Trophoblast cell (in vitro differentiated cells and primary cell): ENCODE measurements at regions not wholly inside any gene's neighbourhood (a gene's known extent, or its start where the extent isn't known, plus 50 kb on each side); places are given as distances from the start of the nearest gene placed in this dataset.
A peak's percentile ranks its signal among the peaks of the same experiment; 100 is the strongest.

Source experiments
- DNase-seq, 2 donors: peaks; one replicate each; pipeline ENCODE4 v3.0.0-alpha.2; 2016
- H2AFZ ChIP-seq: 2 replicates; pipeline ENCODE4 v1.6.1; 2013; ENCODE audit warnings: low read length, moderate library complexity, mild to moderate bottlenecking; ENCODE audit not compliant: insufficient read depth, poor library complexity
- H2AK5ac ChIP-seq: 2 replicates; pipeline ENCODE4 v1.6.1; 2013; ENCODE audit warnings: mild to moderate bottlenecking, low read length
- H2BK120ac ChIP-seq: 2 replicates; pipeline ENCODE4 v1.6.1; 2013; ENCODE audit warnings: low read length, mild to moderate bottlenecking, moderate library complexity; ENCODE audit not compliant: insufficient read depth, poor library complexity
- H2BK12ac ChIP-seq: 2 replicates; pipeline ENCODE4 v1.6.1; 2013; ENCODE audit warnings: mild to moderate bottlenecking, low read length, moderate library complexity
- H2BK5ac ChIP-seq: 2 replicates; pipeline ENCODE4 v1.6.1; 2013; ENCODE audit warnings: low read length, low read depth, moderate library complexity, mild to moderate bottlenecking; ENCODE audit not compliant: poor library complexity
- H3K14ac ChIP-seq: 2 replicates; pipeline ENCODE4 v1.6.1; 2013; ENCODE audit warnings: mild to moderate bottlenecking, low read length
- H3K18ac ChIP-seq: 2 replicates; pipeline ENCODE4 v1.6.1; 2013; ENCODE audit warnings: mild to moderate bottlenecking, low read length
- H3K23ac ChIP-seq: 2 replicates; pipeline ENCODE4 v1.6.1; 2013; ENCODE audit warnings: low read length
- H3K27ac ChIP-seq: 2 replicates; pipeline ENCODE4 v1.5.1; 2013; ENCODE audit warnings: low read depth, mild to moderate bottlenecking, inconsistent platforms, low read length, moderate library complexity
- H3K27me3 ChIP-seq: 2 replicates; pipeline ENCODE4 v1.6.1; 2013; ENCODE audit warnings: inconsistent platforms, mild to moderate bottlenecking, low read length, moderate library complexity; ENCODE audit not compliant: insufficient read depth
- H3K36me3 ChIP-seq, 2 experiments: 1 replicate in 1 of 2; 2 replicates in 1 of 2; pipeline ENCODE4 v1.6.1; 2013; ENCODE audit warnings: low read length in 2 of 2, mild to moderate bottlenecking in 2 of 2, moderate library complexity in 1 of 2; ENCODE audit not compliant: insufficient read depth in 2 of 2, control insufficient read depth in 1 of 2
- H3K4ac ChIP-seq: 2 replicates; pipeline ENCODE4 v1.6.1; 2013; ENCODE audit warnings: low read depth, mild to moderate bottlenecking, low read length, moderate library complexity
- H3K4me1 ChIP-seq, 2 experiments: 1 replicate in 1 of 2; 2 replicates in 1 of 2; pipeline ENCODE4 v1.6.1; 2013; ENCODE audit warnings: low read length in 2 of 2, mild to moderate bottlenecking in 2 of 2, moderate library complexity in 1 of 2; ENCODE audit not compliant: insufficient read depth in 2 of 2, control insufficient read depth in 1 of 2
- H3K4me2 ChIP-seq: 2 replicates; pipeline ENCODE4 v1.6.1; 2013; ENCODE audit warnings: inconsistent platforms, mild to moderate bottlenecking, low read length, moderate library complexity
- H3K4me3 ChIP-seq: 2 replicates; pipeline ENCODE4 v1.5.1; 2013; ENCODE audit warnings: mild to moderate bottlenecking, low read depth, low read length, inconsistent platforms
- H3K79me1 ChIP-seq: one replicate; pipeline ENCODE4 v1.6.1; 2013; ENCODE audit warnings: low read length
- H3K79me2 ChIP-seq: 2 replicates; pipeline ENCODE4 v1.6.1; 2013; ENCODE audit warnings: low read length, mild to moderate bottlenecking; ENCODE audit not compliant: control insufficient read depth, insufficient read depth, poor library complexity
- H3K9ac ChIP-seq: 2 replicates; pipeline ENCODE4 v1.6.1; 2013; ENCODE audit warnings: mild to moderate bottlenecking, low read length
- H3K9me3 ChIP-seq: 2 replicates; pipeline ENCODE4 v1.6.1; 2013; ENCODE audit warnings: low read depth, mild to moderate bottlenecking, control low read depth, inconsistent platforms, low read length; ENCODE audit not compliant: insufficient read depth
- H4K12ac ChIP-seq: 2 replicates; pipeline ENCODE4 v1.6.1; 2013; ENCODE audit warnings: low read depth, mild to moderate bottlenecking, low read length, moderate library complexity
- H4K8ac ChIP-seq: 2 replicates; pipeline ENCODE4 v1.6.1; 2013; ENCODE audit warnings: low read depth, mild to moderate bottlenecking, low read length, moderate library complexity
- H4K91ac ChIP-seq: one replicate; pipeline ENCODE4 v1.6.1; 2013; ENCODE audit warnings: low read depth, mild to moderate bottlenecking, low read length, moderate library complexity
- WGBS: extraction: QIAGEN DNeasy Blood & Tissue Kit; methylation state at CpG from one replicate; pipeline ENCODE4 v1.1.7; 2013; ENCODE audit warnings: missing lambda C conversion rate; ENCODE audit not compliant: insufficient read length, insufficient coverage; ENCODE audit errors: extremely low coverage; 5-methylcytosine and 5-hydroxymethylcytosine counted together

GRCh38 chr7:45256775-45257174, 99.2 kb downstream of the RAMP3 start:
- WGBS, result no CpG with 5 or more reads among the region's 2 CpGs
- Histone ChIP-seq H3K4me1 (no peaks in the 10 kb centered on the region), H3K27me3 (no peaks in the 10 kb centered on the region), H3K9me3 (peaks cover 1% of the 10 kb centered on the region), H2BK5ac (no peak overlapping the region), H3K14ac (no peak overlapping the region), H3K36me3 (no peaks in the 10 kb centered on the region), H3K79me1 (no peaks in the 10 kb centered on the region), H3K23ac (no peak overlapping the region), H3K4me2 (no peak overlapping the region), H4K91ac (no peak overlapping the region), H3K79me2 (no peaks in the 10 kb centered on the region), H3K9ac (no peak overlapping the region), H3K4me3 (no peak overlapping the region), H3K4ac (no peak overlapping the region), H3K18ac (no peak overlapping the region), H2BK120ac (no peak overlapping the region), H3K27ac (no peak overlapping the region), H4K12ac (no peak overlapping the region), H4K8ac (no peak overlapping the region), H2AFZ (no peak overlapping the region), H2BK12ac (no peak overlapping the region), H2AK5ac (no peak overlapping the region)
- DNase-seq, result no peak

- H3K4ac ChIP-seq, result no peak overlapping the region
- H3K27me3 ChIP-seq, result no peaks in the 10 kb centered on the region
- H3K4me3 ChIP-seq, result no peak overlapping the region
- H4K12ac ChIP-seq, result no peak overlapping the region
- no peak overlapping the region for H3K4me2 ChIP-seq
- H4K8ac ChIP-seq, result no peak overlapping the region
- H3K9ac ChIP-seq, result no peak overlapping the region
- H3K79me2 ChIP-seq, result no peaks in the 10 kb centered on the region
- H3K27ac ChIP-seq, result no peak overlapping the region
- H2BK5ac ChIP-seq, result no peak overlapping the region
- H2AFZ ChIP-seq, result no peak overlapping the region
- H3K14ac ChIP-seq, result no peak overlapping the region
- no peak overlapping the region for H2BK120ac ChIP-seq
- no peak overlapping the region for H3K23ac ChIP-seq
- H3K79me1 ChIP-seq, result no peaks in the 10 kb centered on the region
- no peak overlapping the region for H4K91ac ChIP-seq
- no peaks in the 10 kb centered on the region for H3K36me3 ChIP-seq
- no peak overlapping the region for H2AK5ac ChIP-seq
- no peak overlapping the region for H2BK12ac ChIP-seq
- H3K18ac ChIP-seq, result no peak overlapping the region
- DNase-seq, result no peak
- H3K4me1 ChIP-seq, result no peaks in the 10 kb centered on the region
- H3K9me3 ChIP-seq, result peaks cover 1% of the 10 kb centered on the region
Measured at GRCh38 chr7:45257284-45257683, 99.7 kb downstream of the RAMP3 start.

- Histone ChIP-seq H4K91ac (no peak overlapping the region), H3K9ac (no peak overlapping the region), H3K4me1 (no peaks in the 10 kb centered on the region), H3K23ac (no peak overlapping the region), H3K79me2 (no peaks in the 10 kb centered on the region), H2AFZ (no peak overlapping the region), H2BK12ac (no peak overlapping the region), H3K4me2 (no peak overlapping the region), H3K79me1 (no peaks in the 10 kb centered on the region), H4K12ac (no peak overlapping the region), H3K27ac (no peak overlapping the region), H4K8ac (no peak overlapping the region), H3K27me3 (no peaks in the 10 kb centered on the region), H2BK5ac (no peak overlapping the region), H3K9me3 (peaks cover 1% of the 10 kb centered on the region), H3K36me3 (no peaks in the 10 kb centered on the region), H3K4me3 (peak overlapping the region; percentile 34), H2BK120ac (no peak overlapping the region), H3K4ac (no peak overlapping the region), H2AK5ac (no peak overlapping the region), H3K14ac (no peak overlapping the region), H3K18ac (no peak overlapping the region)
- no peak for DNase-seq
- WGBS, result no CpG with 5 or more reads among the region's 5 CpGs
Measured at GRCh38 chr7:45258533-45259226, 101.1 kb downstream of the RAMP3 start.

GRCh38 chr7:45259227-45259596, 101.6 kb downstream of the RAMP3 start:
- no peak overlapping the region for H3K4ac ChIP-seq
- peaks cover 1% of the 10 kb centered on the region for H3K9me3 ChIP-seq
- no peak overlapping the region for H4K12ac ChIP-seq
- WGBS, result no CpG with 5 or more reads among the region's 4 CpGs
- H3K27ac ChIP-seq, result no peak overlapping the region
- H2AK5ac ChIP-seq, result no peak overlapping the region
- no peaks in the 10 kb centered on the region for H3K4me1 ChIP-seq
- no peak overlapping the region for H3K14ac ChIP-seq
- no peak overlapping the region for H3K23ac ChIP-seq
- H2AFZ ChIP-seq, result no peak overlapping the region
- H3K4me2 ChIP-seq, result no peak overlapping the region
- no peak overlapping the region for H3K18ac ChIP-seq
- H3K79me2 ChIP-seq, result no peaks in the 10 kb centered on the region
- DNase-seq, result no peak
- no peaks in the 10 kb centered on the region for H3K36me3 ChIP-seq
- no peak overlapping the region for H2BK12ac ChIP-seq
- H3K9ac ChIP-seq, result no peak overlapping the region
- no peak overlapping the region for H4K91ac ChIP-seq
- no peaks in the 10 kb centered on the region for H3K79me1 ChIP-seq
- H3K4me3 ChIP-seq, result peak overlapping the region; percentile 34
- no peak overlapping the region for H4K8ac ChIP-seq
- H3K27me3 ChIP-seq, result no peaks in the 10 kb centered on the region
- H2BK120ac ChIP-seq, result no peak overlapping the region
- H2BK5ac ChIP-seq, result no peak overlapping the region
